Panc1 (cell line): ENCODE measurements at regions not wholly inside any gene's neighbourhood (a gene's known extent, or its start where the extent isn't known, plus 50 kb on each side); places are given as distances from the start of the nearest gene placed in this dataset.

ENCODE experiments used
- ATAC-seq: fragments of 200-7000 bp; cut with Tn5 transposase; 2 replicates; pipeline ENCODE4 v1.9.1; 2020; ENCODE audit warnings: mild to moderate bottlenecking, moderate library complexity
- BruUV-seq: library from RNA; stranded (reverse); fragments of 400-500 nt; replicated peaks from 2 replicates; lab custom pipeline; 2021; lab: Mats Ljungman, UMichigan
- CTCF ChIA-PET: fragments of 300-600 bp; sonication (Branson Sonifier 250); formaldehyde crosslinking; loops from one replicate; lab custom pipeline; 2022; ENCODE audit warnings: antibody characterized with exemption; lab: Charles Lee
- POLR2A ChIA-PET: fragments of 300-600 bp; sonication (Branson Sonifier 250); formaldehyde crosslinking; loops from one replicate; lab custom pipeline; 2022; ENCODE audit warnings: antibody characterized with exemption; lab: Charles Lee
- DNase-seq: peaks from one replicate; pipeline ENCODE4 v3.0.0-alpha.2; 2010; ENCODE audit warnings: low read depth, low spot score
- H3K27ac ChIP-seq: 2 replicates; pipeline ENCODE4 v1.5.1; 2011; ENCODE audit warnings: mild to moderate bottlenecking, low read length, inconsistent platforms
- H3K27me3 ChIP-seq: fragments of 200-500 bp; sonication (Bioruptor generic); 2 replicates; pipeline ENCODE4 v1.6.0; 2014; ENCODE audit warnings: low read length, inconsistent platforms; ENCODE audit not compliant: control insufficient read depth, insufficient read depth
- H3K36me3 ChIP-seq: fragments of 200-500 bp; sonication (Bioruptor generic); 2 replicates; pipeline ENCODE4 v1.5.1; 2014; ENCODE audit warnings: inconsistent platforms, mild to moderate bottlenecking, low read length, moderate library complexity; ENCODE audit not compliant: control insufficient read depth, insufficient read depth
- H3K4me1 ChIP-seq: 2 replicates; pipeline ENCODE4 v1.5.1; 2011; ENCODE audit warnings: inconsistent platforms, mild to moderate bottlenecking, low read length, moderate library complexity; ENCODE audit not compliant: control insufficient read depth, insufficient read depth
- H3K4me3 ChIP-seq, 2 experiments: 2 replicates each; pipeline ENCODE4 v1.5.1; 2011 to 2012; ENCODE audit warnings: low read depth in 2 of 2, low read length in 2 of 2, mild to moderate bottlenecking in 2 of 2, inconsistent platforms in 1 of 2, moderate library complexity in 1 of 2
- H3K9me3 ChIP-seq: fragments of 200-500 bp; sonication (Bioruptor generic); 2 replicates; pipeline ENCODE4 v1.5.1; 2014; ENCODE audit warnings: low read depth, mild to moderate bottlenecking, inconsistent platforms, low read length, moderate library complexity; ENCODE audit not compliant: control insufficient read depth, insufficient read depth
- POLR2AphosphoS5 ChIP-seq: IDR thresholded peaks from 2 replicates; pipeline ENCODE4 v1.6.1; 2012; ENCODE audit warnings: mild to moderate bottlenecking, low read depth, low read length, moderate library complexity
- SIN3A ChIP-seq: IDR thresholded peaks from 2 replicates; pipeline ENCODE4 v1.6.1; 2012; ENCODE audit warnings: low read depth, mild to moderate bottlenecking, low read length, moderate library complexity, borderline replicate concordance; ENCODE audit not compliant: insufficient read depth
- TCF7L2 ChIP-seq: IDR thresholded peaks from 2 replicates; pipeline ENCODE4 v1.6.1; 2011; ENCODE audit warnings: mild to moderate bottlenecking, low read depth, low read length, inconsistent platforms
- in situ Hi-C: cut with HindIII; loops from 2 replicates; pipeline ENCODE4 v1.10.0; 2016; ENCODE audit warnings: low sequenced_read_pairs, low pct_unique_long_range_greater_than_20kb
- intact Hi-C: fragments of 100-400 bp; cut with micrococcal nuclease; formaldehyde crosslinking; loops from one replicate; pipeline ENCODE4 v1.10.0; 2022; ENCODE audit not compliant: unreplicated experiment
- TF ChIP-seq, protein P1 (sequence below), 2 experiments: IDR thresholded peaks; 2 replicates each; pipeline ENCODE4 v1.6.1; 2011 to 2012; ENCODE audit warnings: low read depth in 2 of 2, control low read depth in 1 of 2, low read length in 1 of 2, mild to moderate bottlenecking in 1 of 2, moderate library complexity in 1 of 2; ENCODE audit not compliant: insufficient read depth in 1 of 2
- TF ChIP-seq, protein P2 (sequence below): fragments of 450-650 bp; IDR thresholded peaks from 2 replicates; pipeline ENCODE4 v1.5.1; 2017; ENCODE audit warnings: mild to moderate bottlenecking

DNA sequence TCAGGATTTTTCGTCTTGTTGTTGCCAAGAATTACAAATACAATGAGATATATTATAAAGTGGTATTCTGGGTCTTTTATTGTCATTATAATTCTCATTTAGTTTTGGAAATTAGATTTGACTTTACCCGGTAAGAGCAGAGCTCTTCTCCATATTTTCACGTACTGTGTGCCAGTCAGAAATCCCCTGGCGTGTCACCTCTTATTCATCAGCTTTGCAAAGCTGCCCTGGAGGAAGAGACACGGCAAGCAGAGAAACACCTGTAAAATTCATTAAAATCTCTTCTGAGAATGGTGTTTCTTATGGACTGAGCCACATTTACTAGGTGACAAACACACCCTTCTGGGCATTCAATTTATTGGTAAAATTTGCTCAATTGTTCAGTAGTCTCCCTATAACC lies 440.4 kb downstream of the HINT1 start:
- Histone ChIP-seq H3K27ac (no peak overlapping the region), H3K9me3 (no peaks in the 10 kb centered on the region), H3K4me1 (no peaks in the 10 kb centered on the region), H3K4me3 (no peak overlapping the region), H3K36me3 (no peaks in the 10 kb centered on the region), H3K27me3 (no peaks in the 10 kb centered on the region)
- DNase-seq (no peak), ATAC-seq (no peak)
- ChIA-PET POLR2A (no interaction called here), CTCF (no interaction called here)
- in situ Hi-C loops (no loop called here), intact Hi-C loops (loop anchor here (10.0 kb wide), 2 partner anchors 380 to 620 kb away; no protein-coding TSS in a partner anchor)
- TF ChIP-seq, protein P1, sequence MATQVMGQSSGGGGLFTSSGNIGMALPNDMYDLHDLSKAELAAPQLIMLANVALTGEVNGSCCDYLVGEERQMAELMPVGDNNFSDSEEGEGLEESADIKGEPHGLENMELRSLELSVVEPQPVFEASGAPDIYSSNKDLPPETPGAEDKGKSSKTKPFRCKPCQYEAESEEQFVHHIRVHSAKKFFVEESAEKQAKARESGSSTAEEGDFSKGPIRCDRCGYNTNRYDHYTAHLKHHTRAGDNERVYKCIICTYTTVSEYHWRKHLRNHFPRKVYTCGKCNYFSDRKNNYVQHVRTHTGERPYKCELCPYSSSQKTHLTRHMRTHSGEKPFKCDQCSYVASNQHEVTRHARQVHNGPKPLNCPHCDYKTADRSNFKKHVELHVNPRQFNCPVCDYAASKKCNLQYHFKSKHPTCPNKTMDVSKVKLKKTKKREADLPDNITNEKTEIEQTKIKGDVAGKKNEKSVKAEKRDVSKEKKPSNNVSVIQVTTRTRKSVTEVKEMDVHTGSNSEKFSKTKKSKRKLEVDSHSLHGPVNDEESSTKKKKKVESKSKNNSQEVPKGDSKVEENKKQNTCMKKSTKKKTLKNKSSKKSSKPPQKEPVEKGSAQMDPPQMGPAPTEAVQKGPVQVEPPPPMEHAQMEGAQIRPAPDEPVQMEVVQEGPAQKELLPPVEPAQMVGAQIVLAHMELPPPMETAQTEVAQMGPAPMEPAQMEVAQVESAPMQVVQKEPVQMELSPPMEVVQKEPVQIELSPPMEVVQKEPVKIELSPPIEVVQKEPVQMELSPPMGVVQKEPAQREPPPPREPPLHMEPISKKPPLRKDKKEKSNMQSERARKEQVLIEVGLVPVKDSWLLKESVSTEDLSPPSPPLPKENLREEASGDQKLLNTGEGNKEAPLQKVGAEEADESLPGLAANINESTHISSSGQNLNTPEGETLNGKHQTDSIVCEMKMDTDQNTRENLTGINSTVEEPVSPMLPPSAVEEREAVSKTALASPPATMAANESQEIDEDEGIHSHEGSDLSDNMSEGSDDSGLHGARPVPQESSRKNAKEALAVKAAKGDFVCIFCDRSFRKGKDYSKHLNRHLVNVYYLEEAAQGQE (IDR thresholded peaks at IDR 0.05; ENCODE audit: insufficient read depth in 1 of 2, low read depth in 2 of 2, low read length in 1 of 2): no peak
- no peak for TF ChIP-seq TCF7L2
- TF ChIP-seq, protein P2, sequence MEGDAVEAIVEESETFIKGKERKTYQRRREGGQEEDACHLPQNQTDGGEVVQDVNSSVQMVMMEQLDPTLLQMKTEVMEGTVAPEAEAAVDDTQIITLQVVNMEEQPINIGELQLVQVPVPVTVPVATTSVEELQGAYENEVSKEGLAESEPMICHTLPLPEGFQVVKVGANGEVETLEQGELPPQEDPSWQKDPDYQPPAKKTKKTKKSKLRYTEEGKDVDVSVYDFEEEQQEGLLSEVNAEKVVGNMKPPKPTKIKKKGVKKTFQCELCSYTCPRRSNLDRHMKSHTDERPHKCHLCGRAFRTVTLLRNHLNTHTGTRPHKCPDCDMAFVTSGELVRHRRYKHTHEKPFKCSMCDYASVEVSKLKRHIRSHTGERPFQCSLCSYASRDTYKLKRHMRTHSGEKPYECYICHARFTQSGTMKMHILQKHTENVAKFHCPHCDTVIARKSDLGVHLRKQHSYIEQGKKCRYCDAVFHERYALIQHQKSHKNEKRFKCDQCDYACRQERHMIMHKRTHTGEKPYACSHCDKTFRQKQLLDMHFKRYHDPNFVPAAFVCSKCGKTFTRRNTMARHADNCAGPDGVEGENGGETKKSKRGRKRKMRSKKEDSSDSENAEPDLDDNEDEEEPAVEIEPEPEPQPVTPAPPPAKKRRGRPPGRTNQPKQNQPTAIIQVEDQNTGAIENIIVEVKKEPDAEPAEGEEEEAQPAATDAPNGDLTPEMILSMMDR: no peak
- no peak for TF ChIP-seq POLR2AphosphoS5
- no peak for TF ChIP-seq SIN3A
- no TSS peak for BruUV-seq

DNA sequence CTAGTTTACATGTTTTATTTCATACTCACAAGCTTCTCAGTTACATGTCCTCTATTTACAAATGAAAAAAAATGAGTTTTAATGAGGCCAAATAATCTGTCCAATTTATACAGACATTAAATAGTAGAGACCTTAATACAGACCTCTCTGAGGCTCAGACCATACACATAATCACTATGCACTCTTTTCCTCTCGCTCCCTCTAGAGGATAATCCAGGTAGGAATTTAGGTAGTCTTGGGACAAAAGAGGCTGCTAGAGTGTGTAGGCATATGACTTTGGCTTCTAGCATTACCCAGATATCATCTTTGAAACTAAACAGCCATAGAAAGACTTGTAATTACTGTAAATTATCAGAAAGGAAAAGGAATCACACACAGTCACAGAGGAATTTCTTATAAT lies 444.7 kb downstream of the HINT1 start:
- Histone ChIP-seq H3K36me3 (no peaks in the 10 kb centered on the region), H3K27ac (no peak overlapping the region), H3K4me3 (no peak overlapping the region), H3K9me3 (no peaks in the 10 kb centered on the region), H3K27me3 (no peaks in the 10 kb centered on the region), H3K4me1 (no peaks in the 10 kb centered on the region)
- intact Hi-C loops (loop anchor here (10.0 kb wide), 2 partner anchors 384 to 616 kb away; no protein-coding TSS in a partner anchor), in situ Hi-C loops (no loop called here)
- ChIA-PET CTCF (no interaction called here), POLR2A (no interaction called here)
- DNase-seq (no peak), ATAC-seq (peak; percentile 86)
- TF ChIP-seq POLR2AphosphoS5: no peak
- TF ChIP-seq, protein P1 (IDR thresholded peaks at IDR 0.05; ENCODE audit: insufficient read depth in 1 of 2, low read depth in 2 of 2, low read length in 1 of 2): no peak
- TF ChIP-seq SIN3A: no peak
- TF ChIP-seq, protein P2: peak; percentile 57; the same call in 1 of the 2 replicates
- TF ChIP-seq TCF7L2: no peak
- no TSS peak for BruUV-seq
